ENCODE measurements at regions not wholly inside any gene's neighbourhood (a gene's known extent, or its start where the extent isn't known, plus 50 kb on each side); places are given as distances from the start of the nearest gene placed in this dataset.

DNA sequence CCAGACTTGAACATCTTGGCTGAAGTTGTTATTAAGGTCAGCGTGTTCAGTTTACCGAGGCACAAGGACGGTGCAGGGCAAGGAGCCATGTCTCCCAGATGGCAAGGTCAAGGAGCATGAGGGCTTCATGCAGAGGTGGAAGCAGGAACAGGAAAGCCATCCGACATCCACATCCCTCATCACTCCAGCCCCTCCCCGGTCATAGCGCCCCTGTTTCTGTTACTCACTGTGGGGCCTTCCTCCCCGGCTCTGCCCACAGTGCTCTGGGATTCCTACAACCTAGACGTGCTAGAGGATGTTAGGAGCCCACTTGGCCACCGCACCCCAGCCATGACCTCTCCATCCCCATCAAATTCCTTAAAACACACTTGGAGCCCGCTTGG, 146.7 kb downstream of the TTLL2 start:
- no peaks in the 10 kb centered on the region for H3K9me3 ChIP-seq
- H3K27ac ChIP-seq = no peak overlapping the region
- intact Hi-C loops (cut with DNase I) = no loop called here
- TF ChIP-seq, protein P1, sequence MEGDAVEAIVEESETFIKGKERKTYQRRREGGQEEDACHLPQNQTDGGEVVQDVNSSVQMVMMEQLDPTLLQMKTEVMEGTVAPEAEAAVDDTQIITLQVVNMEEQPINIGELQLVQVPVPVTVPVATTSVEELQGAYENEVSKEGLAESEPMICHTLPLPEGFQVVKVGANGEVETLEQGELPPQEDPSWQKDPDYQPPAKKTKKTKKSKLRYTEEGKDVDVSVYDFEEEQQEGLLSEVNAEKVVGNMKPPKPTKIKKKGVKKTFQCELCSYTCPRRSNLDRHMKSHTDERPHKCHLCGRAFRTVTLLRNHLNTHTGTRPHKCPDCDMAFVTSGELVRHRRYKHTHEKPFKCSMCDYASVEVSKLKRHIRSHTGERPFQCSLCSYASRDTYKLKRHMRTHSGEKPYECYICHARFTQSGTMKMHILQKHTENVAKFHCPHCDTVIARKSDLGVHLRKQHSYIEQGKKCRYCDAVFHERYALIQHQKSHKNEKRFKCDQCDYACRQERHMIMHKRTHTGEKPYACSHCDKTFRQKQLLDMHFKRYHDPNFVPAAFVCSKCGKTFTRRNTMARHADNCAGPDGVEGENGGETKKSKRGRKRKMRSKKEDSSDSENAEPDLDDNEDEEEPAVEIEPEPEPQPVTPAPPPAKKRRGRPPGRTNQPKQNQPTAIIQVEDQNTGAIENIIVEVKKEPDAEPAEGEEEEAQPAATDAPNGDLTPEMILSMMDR (IDR thresholded peaks at IDR 0.05) = no peak
- no peak overlapping the region for H3K4me3 ChIP-seq
- no peaks in the 10 kb centered on the region for H3K27me3 ChIP-seq (ENCODE audit: low read depth)
- no peak for ATAC-seq
- no peak for DNase-seq
- H3K36me3 ChIP-seq = no peaks in the 10 kb centered on the region
- no peaks in the 10 kb centered on the region for H3K4me1 ChIP-seq

DNA sequence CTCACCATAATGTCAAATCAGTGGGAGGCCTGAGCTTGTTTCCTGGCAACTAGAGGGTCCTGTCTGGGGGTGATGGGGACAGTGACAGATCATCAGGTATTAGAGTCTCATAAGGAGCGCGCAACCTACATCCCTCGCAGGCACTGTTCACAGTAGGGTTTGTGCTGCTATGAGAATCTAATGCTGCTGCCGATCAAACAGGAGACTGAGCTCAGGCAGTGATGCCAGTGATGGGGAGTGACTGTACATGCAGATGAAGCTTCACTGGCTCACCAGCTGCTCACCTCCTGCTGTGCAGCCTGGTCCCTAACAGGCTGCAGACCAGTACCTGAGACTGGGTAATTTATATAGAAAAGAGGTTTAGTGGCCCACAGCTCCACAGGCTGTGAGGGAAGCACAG, 147.3 kb downstream of the TTLL2 start:
- Histone ChIP-seq H3K4me1 (no peaks in the 10 kb centered on the region), H3K27ac (no peak overlapping the region), H3K9me3 (no peaks in the 10 kb centered on the region), H3K36me3 (no peaks in the 10 kb centered on the region), H3K4me3 (no peak overlapping the region), H3K27me3 (ENCODE audit: low read depth) (no peaks in the 10 kb centered on the region)
- TF ChIP-seq, protein P1 (IDR thresholded peaks at IDR 0.05) = no peak
- intact Hi-C loops (cut with DNase I) = no loop called here
- DNase-seq (no peak), ATAC-seq (no peak)

DNA sequence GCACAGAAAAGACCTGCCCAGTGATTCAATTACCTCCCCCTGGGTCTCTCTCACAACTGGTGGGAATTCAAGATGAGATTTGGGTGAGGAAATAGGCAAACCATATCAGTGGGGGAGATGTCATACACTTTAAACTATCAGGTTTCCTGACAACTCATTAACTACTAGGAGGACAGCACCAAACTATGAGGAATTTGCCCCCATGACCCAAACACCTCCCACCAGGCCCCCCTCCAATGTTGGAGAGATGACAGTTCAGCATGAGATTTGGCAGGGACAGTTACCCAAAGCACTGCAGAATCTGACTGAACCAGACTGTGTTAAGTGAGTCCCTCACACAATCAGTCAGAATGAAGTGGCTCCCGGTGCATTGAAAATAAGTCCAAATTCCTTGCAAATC, 148.0 kb downstream of the TTLL2 start:
- ATAC-seq (no peak), DNase-seq (no peak)
- no peak overlapping the region for H3K4me3 ChIP-seq
- no peaks in the 10 kb centered on the region for H3K36me3 ChIP-seq
- no peaks in the 10 kb centered on the region for H3K4me1 ChIP-seq
- TF ChIP-seq, protein P1 (IDR thresholded peaks at IDR 0.05) = no peak
- no peaks in the 10 kb centered on the region for H3K9me3 ChIP-seq
- intact Hi-C loops (cut with DNase I) = no loop called here
- H3K27ac ChIP-seq = no peak overlapping the region
- H3K27me3 ChIP-seq (ENCODE audit: low read depth) = no peaks in the 10 kb centered on the region

DNA sequence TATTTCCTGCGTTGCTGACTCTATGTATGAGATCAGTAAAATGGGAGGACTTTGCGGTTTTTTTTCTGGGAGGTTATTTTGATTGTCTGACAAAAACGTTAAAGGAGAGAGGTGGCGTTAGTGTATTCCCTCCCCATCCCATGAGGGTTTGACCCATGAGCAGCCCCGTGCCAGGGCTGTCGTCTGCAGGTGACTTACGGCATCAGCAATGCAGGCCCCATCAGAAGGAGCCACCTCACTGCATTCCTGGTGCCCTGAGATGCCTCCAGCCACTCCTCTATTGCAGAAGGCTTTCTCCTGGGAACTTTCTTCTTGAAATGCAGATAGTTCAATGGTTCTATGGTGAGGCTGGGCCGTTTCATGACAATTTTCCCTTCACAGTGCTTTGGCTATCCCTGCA, 149.3 kb downstream of the TTLL2 start:
- TF ChIP-seq, protein P1 (IDR thresholded peaks at IDR 0.05) = no peak
- ATAC-seq (no peak), DNase-seq (no peak)
- Histone ChIP-seq H3K36me3 (no peaks in the 10 kb centered on the region), H3K27me3 (ENCODE audit: low read depth) (no peaks in the 10 kb centered on the region), H3K27ac (no peak overlapping the region), H3K4me3 (no peak overlapping the region), H3K9me3 (no peaks in the 10 kb centered on the region), H3K4me1 (no peaks in the 10 kb centered on the region)
- intact Hi-C loops (cut with DNase I) = no loop called here

DNA sequence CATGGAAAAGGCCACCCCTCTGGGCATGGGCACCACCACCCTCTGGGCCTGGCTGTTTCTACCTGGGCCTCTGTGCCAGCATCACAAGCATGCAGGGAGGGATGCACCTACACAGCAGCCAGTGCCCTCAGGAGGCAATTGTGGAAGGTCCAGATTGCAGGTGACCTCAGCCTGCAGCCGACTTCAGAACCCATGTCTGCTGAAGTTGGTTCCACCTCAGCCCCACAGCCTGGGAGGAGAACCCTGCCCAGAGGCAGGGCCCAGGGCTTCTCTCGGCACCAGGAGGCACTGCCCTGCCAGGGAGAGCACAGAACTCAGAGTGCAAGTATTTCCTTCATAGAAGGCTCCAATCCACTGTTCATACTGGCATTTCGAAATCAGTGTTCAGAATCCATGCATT, 149.8 kb downstream of the TTLL2 start:
- intact Hi-C loops (cut with DNase I) = no loop called here
- no peaks in the 10 kb centered on the region for H3K27me3 ChIP-seq (ENCODE audit: low read depth)
- H3K4me1 ChIP-seq = peaks cover 3% of the 10 kb centered on the region
- H3K4me3 ChIP-seq = no peak overlapping the region
- H3K9me3 ChIP-seq = no peaks in the 10 kb centered on the region
- TF ChIP-seq, protein P1 (IDR thresholded peaks at IDR 0.05) = no peak
- no peak for DNase-seq
- ATAC-seq = no peak
- no peak overlapping the region for H3K27ac ChIP-seq
- H3K36me3 ChIP-seq = no peaks in the 10 kb centered on the region

DNA sequence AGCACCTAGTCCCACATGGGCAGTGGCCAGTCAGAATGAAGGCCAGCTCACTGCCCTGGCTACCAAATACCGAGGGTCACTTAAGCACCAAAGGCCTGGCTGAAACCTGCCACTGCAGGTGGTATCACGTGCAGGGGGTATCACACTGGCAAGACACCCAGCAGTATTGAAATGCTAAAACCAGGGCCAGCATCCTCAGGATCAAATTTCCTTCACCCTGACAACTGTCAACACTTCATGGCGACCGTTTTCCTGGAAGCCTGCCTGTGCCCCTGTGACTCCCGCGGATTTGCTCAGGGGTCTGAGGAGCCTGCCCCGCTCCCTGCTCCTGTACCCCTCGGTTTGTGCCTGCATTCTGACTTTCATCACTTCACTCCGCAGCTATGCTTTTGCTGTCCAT, 151.1 kb downstream of the TTLL2 start:
- Histone ChIP-seq H3K9me3 (no peaks in the 10 kb centered on the region), H3K4me1 (peaks cover 15% of the 10 kb centered on the region), H3K27ac (no peak overlapping the region), H3K27me3 (ENCODE audit: low read depth) (no peaks in the 10 kb centered on the region), H3K36me3 (no peaks in the 10 kb centered on the region), H3K4me3 (no peak overlapping the region)
- ATAC-seq (no peak), DNase-seq (no peak)
- TF ChIP-seq, protein P1 (IDR thresholded peaks at IDR 0.05) = no peak
- intact Hi-C loops (cut with DNase I) = no loop called here
